GM10266 (cell line): ENCODE measurements at regions not wholly inside any gene's neighbourhood (a gene's known extent, or its start where the extent isn't known, plus 50 kb on each side); places are given as distances from the start of the nearest gene placed in this dataset.
"Not testable (repeated sequence)": the region's sequence is repeated elsewhere in the genome, so short reads cannot be mapped to it uniquely, and the experiment has no call there.

Experiments used
- DNase-seq: peaks from one replicate; pipeline ENCODE4 v3.0.0; 2012; ENCODE audit errors: extremely low spot score
- TF ChIP-seq, protein P1 (sequence below): IDR thresholded peaks from 2 replicates; pipeline ENCODE4 v1.5.1; 2012; ENCODE audit warnings: mild to moderate bottlenecking, low read depth; ENCODE audit not compliant: control insufficient read depth, insufficient read depth; ENCODE audit errors: missing control alignments

DNA sequence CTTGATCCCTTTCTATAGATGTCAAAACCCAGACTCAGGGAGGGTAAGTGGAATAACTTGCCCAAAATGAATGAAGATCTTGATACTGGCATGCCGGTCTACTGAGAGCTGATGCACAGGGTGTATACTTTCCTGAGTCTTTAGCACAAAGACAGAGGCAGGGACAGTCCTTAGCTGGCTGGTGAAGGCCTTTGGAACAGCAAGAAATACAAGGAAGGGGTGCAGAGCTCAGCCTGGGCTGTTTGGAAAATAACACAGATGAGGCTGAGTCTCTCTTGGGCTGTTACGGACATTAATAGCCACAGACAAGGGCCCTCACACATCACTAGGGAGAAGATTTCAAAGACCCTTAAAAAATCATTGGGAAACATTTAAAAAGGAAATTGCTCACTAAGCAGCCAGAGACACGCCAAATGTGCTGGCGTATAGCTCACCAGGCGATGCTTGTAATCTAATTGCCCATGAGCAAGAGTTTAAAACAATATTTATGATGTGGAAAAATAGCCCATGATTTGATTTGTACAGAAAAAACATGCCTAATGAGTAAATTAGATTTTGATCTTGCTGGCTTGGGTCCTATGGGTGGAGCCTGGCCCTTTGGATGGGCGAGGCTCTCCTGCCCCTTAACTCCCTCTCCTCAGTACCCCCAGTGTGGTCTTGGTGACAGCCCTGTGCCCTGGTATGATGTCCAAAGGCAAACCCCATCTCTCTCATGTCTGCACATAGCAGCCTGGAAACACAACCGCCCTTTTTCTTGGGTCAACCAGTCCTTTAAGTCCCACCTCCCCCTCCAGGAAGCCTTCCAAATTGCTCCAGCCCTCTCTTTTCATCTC, 81.8 kb upstream of the MRPS22 start:
- DNase-seq = no peak
- TF ChIP-seq, protein P1, sequence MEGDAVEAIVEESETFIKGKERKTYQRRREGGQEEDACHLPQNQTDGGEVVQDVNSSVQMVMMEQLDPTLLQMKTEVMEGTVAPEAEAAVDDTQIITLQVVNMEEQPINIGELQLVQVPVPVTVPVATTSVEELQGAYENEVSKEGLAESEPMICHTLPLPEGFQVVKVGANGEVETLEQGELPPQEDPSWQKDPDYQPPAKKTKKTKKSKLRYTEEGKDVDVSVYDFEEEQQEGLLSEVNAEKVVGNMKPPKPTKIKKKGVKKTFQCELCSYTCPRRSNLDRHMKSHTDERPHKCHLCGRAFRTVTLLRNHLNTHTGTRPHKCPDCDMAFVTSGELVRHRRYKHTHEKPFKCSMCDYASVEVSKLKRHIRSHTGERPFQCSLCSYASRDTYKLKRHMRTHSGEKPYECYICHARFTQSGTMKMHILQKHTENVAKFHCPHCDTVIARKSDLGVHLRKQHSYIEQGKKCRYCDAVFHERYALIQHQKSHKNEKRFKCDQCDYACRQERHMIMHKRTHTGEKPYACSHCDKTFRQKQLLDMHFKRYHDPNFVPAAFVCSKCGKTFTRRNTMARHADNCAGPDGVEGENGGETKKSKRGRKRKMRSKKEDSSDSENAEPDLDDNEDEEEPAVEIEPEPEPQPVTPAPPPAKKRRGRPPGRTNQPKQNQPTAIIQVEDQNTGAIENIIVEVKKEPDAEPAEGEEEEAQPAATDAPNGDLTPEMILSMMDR = no peak

DNA sequence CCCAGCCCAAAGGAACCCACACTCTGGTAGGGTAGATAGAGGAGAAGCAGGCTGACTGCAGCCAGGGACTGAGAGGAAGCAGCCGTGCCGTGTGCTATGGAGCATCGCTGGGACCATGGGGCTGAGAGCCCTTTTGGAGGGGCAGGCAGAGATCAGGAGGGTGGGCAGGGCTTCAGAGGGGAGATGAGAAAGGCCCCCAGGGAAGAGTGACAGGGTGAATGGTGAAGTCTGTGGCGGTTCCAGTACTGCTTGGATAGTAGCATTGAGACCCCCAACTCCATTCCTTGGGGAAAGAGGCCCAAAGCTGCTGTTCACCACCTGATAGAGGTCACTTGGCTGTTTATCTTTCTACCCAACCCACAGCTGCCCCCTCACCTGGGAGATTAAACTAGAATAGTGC, 80.0 kb upstream of the MRPS22 start:
- TF ChIP-seq, protein P1 = no peak
- no peak for DNase-seq

GRCh38 chr3:139264375-139264774, 79.4 kb upstream of the MRPS22 start:
- DNase-seq = no peak
- TF ChIP-seq, protein P1 = no peak

- TF ChIP-seq, protein P1 = no peak
These were observed 78.4 kb upstream of the MRPS22 start for GRCh38 chr3:139265131-139266016.

GRCh38 chr3:139267300-139268246, 76.2 kb upstream of the MRPS22 start:
- TF ChIP-seq, protein P1 = no peak
- DNase-seq = no peak

More at GRCh38 chr3:139265131-139266016, 78.4 kb upstream of the MRPS22 start:
- no peak for DNase-seq

DNA sequence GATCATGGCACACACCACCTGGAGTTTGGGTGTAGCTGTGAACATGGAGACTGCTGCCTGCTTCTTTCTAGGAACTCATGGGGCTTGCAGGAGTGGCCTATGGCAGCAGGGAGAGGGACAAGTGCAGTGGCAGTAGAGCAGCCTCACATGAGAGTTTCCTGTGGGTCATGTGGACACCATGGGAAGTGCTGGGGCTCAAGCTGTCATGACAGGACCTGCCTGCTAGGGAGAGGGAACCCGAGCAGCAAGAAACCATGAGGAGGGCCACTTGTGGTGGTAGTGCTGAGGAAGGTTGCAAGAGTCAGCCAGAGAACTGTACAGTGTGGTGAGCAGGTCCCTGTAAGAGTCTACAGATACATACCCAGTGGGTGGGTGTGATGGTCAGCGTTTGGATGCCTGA, 73.8 kb upstream of the MRPS22 start:
- TF ChIP-seq, protein P1 = no peak
- DNase-seq = no peak

DNA sequence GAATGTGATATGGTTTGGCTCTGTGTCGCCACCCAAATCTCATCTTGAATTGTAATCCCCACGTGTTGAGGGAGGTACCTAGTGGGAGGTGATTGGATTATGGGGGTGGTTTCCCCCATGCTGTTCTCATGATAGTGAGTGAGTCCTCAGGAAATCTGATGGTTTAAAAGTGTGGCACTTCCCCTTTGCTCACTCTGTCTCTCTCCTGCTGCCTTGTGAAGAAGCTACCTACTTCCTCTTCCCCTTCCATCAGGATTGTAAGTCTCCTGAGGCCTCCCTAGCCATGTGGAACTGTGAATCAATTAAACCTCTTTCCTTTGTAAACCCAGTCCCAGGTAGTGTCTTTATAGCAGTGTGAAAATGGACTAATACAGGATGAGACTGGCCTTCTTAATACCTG, 73.2 kb upstream of the MRPS22 start:
- not testable (repeated sequence) for DNase-seq
